ENCODE measurements at regions not wholly inside any gene's neighbourhood (a gene's known extent, or its start where the extent isn't known, plus 50 kb on each side); places are given as distances from the start of the nearest gene placed in this dataset.

DNA sequence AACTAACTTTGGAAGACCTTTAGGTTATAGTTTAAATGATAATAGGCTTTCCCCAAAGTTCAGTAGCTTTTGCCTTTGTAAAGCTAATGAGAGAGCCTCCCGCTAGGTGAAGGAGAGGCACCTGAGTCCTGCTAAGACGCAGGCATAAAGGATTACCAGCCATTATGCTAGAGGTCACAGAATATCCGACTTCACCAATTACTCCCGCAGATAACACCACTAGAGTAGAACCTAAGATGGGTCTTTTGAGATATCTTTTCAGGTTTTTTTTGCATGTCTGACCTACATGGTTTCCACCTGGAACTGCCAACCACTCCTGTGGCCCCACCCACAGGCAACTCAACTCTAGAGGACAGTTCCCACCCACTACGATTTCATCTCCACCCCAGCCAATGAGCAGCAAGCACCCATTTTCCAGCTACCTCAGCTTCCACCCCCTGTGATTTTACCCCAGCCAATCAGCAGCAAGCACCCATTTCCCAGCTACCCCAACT is 314.3 kb downstream of the BRD1 start:
- TF ChIP-seq, protein P1, sequence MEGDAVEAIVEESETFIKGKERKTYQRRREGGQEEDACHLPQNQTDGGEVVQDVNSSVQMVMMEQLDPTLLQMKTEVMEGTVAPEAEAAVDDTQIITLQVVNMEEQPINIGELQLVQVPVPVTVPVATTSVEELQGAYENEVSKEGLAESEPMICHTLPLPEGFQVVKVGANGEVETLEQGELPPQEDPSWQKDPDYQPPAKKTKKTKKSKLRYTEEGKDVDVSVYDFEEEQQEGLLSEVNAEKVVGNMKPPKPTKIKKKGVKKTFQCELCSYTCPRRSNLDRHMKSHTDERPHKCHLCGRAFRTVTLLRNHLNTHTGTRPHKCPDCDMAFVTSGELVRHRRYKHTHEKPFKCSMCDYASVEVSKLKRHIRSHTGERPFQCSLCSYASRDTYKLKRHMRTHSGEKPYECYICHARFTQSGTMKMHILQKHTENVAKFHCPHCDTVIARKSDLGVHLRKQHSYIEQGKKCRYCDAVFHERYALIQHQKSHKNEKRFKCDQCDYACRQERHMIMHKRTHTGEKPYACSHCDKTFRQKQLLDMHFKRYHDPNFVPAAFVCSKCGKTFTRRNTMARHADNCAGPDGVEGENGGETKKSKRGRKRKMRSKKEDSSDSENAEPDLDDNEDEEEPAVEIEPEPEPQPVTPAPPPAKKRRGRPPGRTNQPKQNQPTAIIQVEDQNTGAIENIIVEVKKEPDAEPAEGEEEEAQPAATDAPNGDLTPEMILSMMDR (IDR thresholded peaks at IDR 0.05), result no peak
- no peak for TF ChIP-seq POLR2A (IDR thresholded peaks at IDR 0.05)
